ENCODE measurements at regions not wholly inside any gene's neighbourhood (a gene's known extent, or its start where the extent isn't known, plus 50 kb on each side); places are given as distances from the start of the nearest gene placed in this dataset.

GRCh38 chr1:87595384-87595781 is 266.7 kb downstream of the LMO4 start:
- no peak for TF ChIP-seq CTCF (IDR thresholded peaks at IDR 0.05; ENCODE audit: insufficient read depth, low read length)
- no peak for DNase-seq (ENCODE audit: low read depth)
- H3K4me3 ChIP-seq (ENCODE audit: low read depth, low read length) = no peak overlapping the region

GRCh38 chr1:87598429-87598828 is 269.7 kb downstream of the LMO4 start:
- no peak overlapping the region for H3K4me3 ChIP-seq (ENCODE audit: low read depth, low read length)
- no peak for TF ChIP-seq CTCF (IDR thresholded peaks at IDR 0.05; ENCODE audit: insufficient read depth, low read length)
- no peak for DNase-seq (ENCODE audit: low read depth)

GRCh38 chr1:87599569-87599968 is 270.9 kb downstream of the LMO4 start:
- no peak for DNase-seq (ENCODE audit: low read depth)
- H3K4me3 ChIP-seq (ENCODE audit: low read depth, low read length) = no peak overlapping the region
- TF ChIP-seq CTCF (IDR thresholded peaks at IDR 0.05; ENCODE audit: insufficient read depth, low read length) = no peak

- no peak overlapping the region for H3K4me3 ChIP-seq (ENCODE audit: low read depth, low read length)
- no peak for DNase-seq (ENCODE audit: low read depth)
- TF ChIP-seq CTCF (IDR thresholded peaks at IDR 0.05; ENCODE audit: insufficient read depth, low read length) = no peak
Observed at GRCh38 chr1:87600055-87600850, 271.6 kb downstream of the LMO4 start.

- H3K4me3 ChIP-seq (ENCODE audit: low read depth, low read length) = no peak overlapping the region
- no peak for TF ChIP-seq CTCF (IDR thresholded peaks at IDR 0.05; ENCODE audit: insufficient read depth, low read length)
- no peak for DNase-seq (ENCODE audit: low read depth)
Observed at GRCh38 chr1:87600854-87601253, 272.2 kb downstream of the LMO4 start.

GRCh38 chr1:87603626-87604025 is 274.9 kb downstream of the LMO4 start:
- H3K4me3 ChIP-seq (ENCODE audit: low read depth, low read length) = no peak overlapping the region
- no peak for DNase-seq (ENCODE audit: low read depth)
- no peak for TF ChIP-seq CTCF (IDR thresholded peaks at IDR 0.05; ENCODE audit: insufficient read depth, low read length)

- TF ChIP-seq CTCF (IDR thresholded peaks at IDR 0.05; ENCODE audit: insufficient read depth, low read length) = no peak
- no peak for DNase-seq (ENCODE audit: low read depth)
- no peak overlapping the region for H3K4me3 ChIP-seq (ENCODE audit: low read depth, low read length)
Observed at GRCh38 chr1:87612956-87613355, 284.3 kb downstream of the LMO4 start.
